Midbrain (tissue), 1 donor: ENCODE measurements at regions not wholly inside any gene's neighbourhood (a gene's known extent, or its start where the extent isn't known, plus 50 kb on each side); places are given as distances from the start of the nearest gene placed in this dataset.

Source experiments
- DNase-seq: peaks from one replicate; lab custom pipeline; 2025; lab: John Stamatoyannopoulos, UW

- DNase-seq, result no peak
These were observed 96.3 kb upstream of the PDC start for GRCh38 chr1:186557147-186557777.

GRCh38 chr1:186550832-186551231, 89.9 kb upstream of the PDC start:
- DNase-seq, result no peak

GRCh38 chr1:186541003-186541402, 80.1 kb upstream of the PDC start:
- DNase-seq, result no peak

GRCh38 chr1:186540521-186540920, 79.6 kb upstream of the PDC start:
- no peak for DNase-seq

GRCh38 chr1:186536273-186536890, 75.5 kb upstream of the PDC start:
- DNase-seq, result no peak

- no peak for DNase-seq
These were observed 74.6 kb upstream of the PDC start for GRCh38 chr1:186535388-186536133.

- DNase-seq, result no peak
These were observed 73.5 kb upstream of the PDC start for GRCh38 chr1:186534401-186534800.

- DNase-seq, result no peak
These were observed 71.6 kb upstream of the PDC start for GRCh38 chr1:186532466-186532865.

- DNase-seq, result no peak
These were observed 70.7 kb upstream of the PDC start for GRCh38 chr1:186531561-186532165.

GRCh38 chr1:186530109-186530508, 69.2 kb upstream of the PDC start:
- no peak for DNase-seq

GRCh38 chr1:186519982-186520381, 59.1 kb upstream of the PDC start:
- DNase-seq, result no peak

GRCh38 chr1:186518822-186519381, 58.0 kb upstream of the PDC start:
- no peak for DNase-seq

- DNase-seq, result no peak
These were observed 57.5 kb upstream of the PDC start for GRCh38 chr1:186518395-186518794.

GRCh38 chr1:186514367-186514766, 53.5 kb upstream of the PDC start:
- DNase-seq, result no peak

- no peak for DNase-seq
These were observed 52.6 kb upstream of the PDC start for GRCh38 chr1:186513526-186513925.

GRCh38 chr1:186512698-186513457, 52.0 kb upstream of the PDC start:
- no peak for DNase-seq

GRCh38 chr1:186511761-186512637, 51.1 kb upstream of the PDC start:
- no peak for DNase-seq
